Sigmoid colon (tissue), 6 donors: ENCODE measurements at regions not wholly inside any gene's neighbourhood (a gene's known extent, or its start where the extent isn't known, plus 50 kb on each side); places are given as distances from the start of the nearest gene placed in this dataset.
A peak's percentile ranks its signal among the peaks of the same experiment; 100 is the strongest.

Experiments used
- DNase-seq: peaks from one replicate; pipeline ENCODE4 v3.0.0-alpha.2; 2019
- H3K27ac ChIP-seq, 4 donors: fragments of 200-600 bp; sonication (generic); one replicate each; pipeline ENCODE4 v1.5.1; 2016 to 2019; ENCODE audit warnings: mild to moderate bottlenecking in 1 of 4
- H3K27me3 ChIP-seq, 3 donors: fragments of 200-600 bp; sonication (generic); one replicate each; pipeline ENCODE4 v1.5.1; 2019; ENCODE audit warnings: mild to moderate bottlenecking in 1 of 3
- H3K36me3 ChIP-seq, 4 donors: fragments of 200-600 bp; sonication (generic); one replicate each; pipeline ENCODE4 v1.5.1; 2016 to 2019
- H3K4me1 ChIP-seq, 4 donors: fragments of 200-600 bp; sonication (generic); one replicate each; pipeline ENCODE4 v1.5.1; 2017 to 2019
- H3K4me3 ChIP-seq, 4 donors: fragments of 200-600 bp; sonication (generic); one replicate each; pipeline ENCODE4 v1.5.1; 2017 to 2019; ENCODE audit warnings: mild to moderate bottlenecking in 2 of 4, moderate library complexity in 1 of 4
- H3K9me3 ChIP-seq, 4 donors: fragments of 200-600 bp in 3 of 4; sonication (generic) in 3 of 4; one replicate each; pipeline versions ENCODE4 v1.5.1 to v1.6.1; 2013 to 2019
- EP300 ChIP-seq, 4 donors: sonication (generic); formaldehyde crosslinking; IDR thresholded peaks; one replicate each; pipeline ENCODE4 v1.6.1; 2017; ENCODE audit warnings: antibody characterized with exemption in 4 of 4
- POLR2A ChIP-seq, 2 donors: fragments of 450-650 bp; IDR thresholded peaks; one replicate each; pipeline ENCODE4 v1.6.1; 2016; ENCODE audit warnings: antibody characterized with exemption in 2 of 2, mild to moderate bottlenecking in 2 of 2, moderate library complexity in 2 of 2
- POLR2AphosphoS5 ChIP-seq, 4 donors: sonication (generic); formaldehyde crosslinking; IDR thresholded peaks; one replicate each; pipeline ENCODE4 v1.6.1; 2017; ENCODE audit warnings: antibody characterized with exemption in 4 of 4
- WGBS, 2 donors: extraction: QIAGEN DNeasy Blood & Tissue Kit; methylation state at CpG; one replicate each; pipeline ENCODE4 v1.1.7; 2013; 5-methylcytosine and 5-hydroxymethylcytosine counted together
- intact Hi-C: fragments of 100-400 bp; cut with DNase I; formaldehyde crosslinking; loops from one replicate; pipeline ENCODE4 v1.15.1; 2023
- TF ChIP-seq, protein P1 (sequence below), 4 experiments: fragments of 450-650 bp in 3 of 4; fragments of 200-600 bp in 1 of 4; IDR thresholded peaks; one replicate each; pipeline ENCODE4 v1.5.1; 2016 to 2019; ENCODE audit warnings: antibody characterized with exemption in 4 of 4, mild to moderate bottlenecking in 3 of 4, moderate library complexity in 2 of 4
- donor health status: healthy with polysubstance abuse.
- donor health status: healthy.

DNA sequence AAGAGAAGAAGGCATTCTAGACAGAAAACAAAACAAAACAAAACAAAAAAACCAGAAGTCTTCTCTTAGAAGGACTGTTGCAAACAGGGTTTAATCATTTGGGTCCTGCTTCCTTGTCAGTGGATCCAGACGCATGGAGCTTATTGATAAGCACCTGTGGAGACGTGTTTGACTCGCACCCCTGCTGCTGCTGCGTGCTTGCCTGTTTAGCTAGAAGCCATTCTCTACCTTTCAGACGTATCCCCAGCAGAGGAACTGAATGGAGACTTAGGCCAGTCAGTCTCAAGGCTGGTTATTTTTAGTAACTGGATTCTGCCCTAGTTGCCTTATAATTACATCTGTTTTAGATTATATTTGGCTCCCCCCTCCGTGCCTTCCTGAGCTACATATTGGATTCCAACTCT, 186.1 kb upstream of the EEA1 start:
- H3K4me1 ChIP-seq = peaks cover 0 to 48% (median 36%) of the 10 kb centered on the region in 4 donors
- peak overlapping the region; percentile 14 to 54 (median 35) for H3K27ac ChIP-seq
- H3K36me3 ChIP-seq = no peaks in the 10 kb centered on the region
- no peak for DNase-seq
- H3K27me3 ChIP-seq = no peaks in the 10 kb centered on the region
- no peak overlapping the region for H3K4me3 ChIP-seq
- H3K9me3 ChIP-seq = no peaks in the 10 kb centered on the region
- intact Hi-C loops = no loop called here
- TF ChIP-seq EP300 (IDR thresholded peaks at IDR 0.05) (no peak), POLR2A (IDR thresholded peaks at IDR 0.05) (no peak), POLR2AphosphoS5 (IDR thresholded peaks at IDR 0.05) (no peak)
- TF ChIP-seq, protein P1, sequence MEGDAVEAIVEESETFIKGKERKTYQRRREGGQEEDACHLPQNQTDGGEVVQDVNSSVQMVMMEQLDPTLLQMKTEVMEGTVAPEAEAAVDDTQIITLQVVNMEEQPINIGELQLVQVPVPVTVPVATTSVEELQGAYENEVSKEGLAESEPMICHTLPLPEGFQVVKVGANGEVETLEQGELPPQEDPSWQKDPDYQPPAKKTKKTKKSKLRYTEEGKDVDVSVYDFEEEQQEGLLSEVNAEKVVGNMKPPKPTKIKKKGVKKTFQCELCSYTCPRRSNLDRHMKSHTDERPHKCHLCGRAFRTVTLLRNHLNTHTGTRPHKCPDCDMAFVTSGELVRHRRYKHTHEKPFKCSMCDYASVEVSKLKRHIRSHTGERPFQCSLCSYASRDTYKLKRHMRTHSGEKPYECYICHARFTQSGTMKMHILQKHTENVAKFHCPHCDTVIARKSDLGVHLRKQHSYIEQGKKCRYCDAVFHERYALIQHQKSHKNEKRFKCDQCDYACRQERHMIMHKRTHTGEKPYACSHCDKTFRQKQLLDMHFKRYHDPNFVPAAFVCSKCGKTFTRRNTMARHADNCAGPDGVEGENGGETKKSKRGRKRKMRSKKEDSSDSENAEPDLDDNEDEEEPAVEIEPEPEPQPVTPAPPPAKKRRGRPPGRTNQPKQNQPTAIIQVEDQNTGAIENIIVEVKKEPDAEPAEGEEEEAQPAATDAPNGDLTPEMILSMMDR (IDR thresholded peaks at IDR 0.05) = no peak
- 61 to 70% methylated on average over 6 of the region's 6 CpGs for WGBS, 2 donors

DNA sequence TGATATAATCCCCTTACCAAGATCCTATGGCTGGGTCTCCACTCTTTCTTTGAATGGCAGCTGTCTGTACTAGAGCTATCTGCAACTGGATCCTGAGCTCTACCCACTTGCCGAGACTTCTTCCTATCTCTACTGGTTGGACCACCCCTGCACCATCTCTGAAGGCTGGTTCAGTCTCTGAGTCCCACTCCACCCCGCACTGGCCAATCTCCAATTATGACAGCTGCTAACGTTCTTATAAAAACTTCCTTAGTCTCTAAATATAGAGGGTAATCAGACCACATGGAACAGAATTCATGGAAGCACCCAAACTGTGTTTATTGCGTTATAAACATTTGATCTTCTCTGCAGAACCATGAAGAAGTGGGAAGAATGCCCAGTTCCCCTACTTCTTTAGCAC, 186.6 kb upstream of the EEA1 start:
- peaks cover 0 to 48% (median 36%) of the 10 kb centered on the region in 4 donors for H3K4me1 ChIP-seq
- H3K9me3 ChIP-seq = no peaks in the 10 kb centered on the region
- TF ChIP-seq EP300 (IDR thresholded peaks at IDR 0.05) (no peak), POLR2AphosphoS5 (IDR thresholded peaks at IDR 0.05) (peak in 1 of 4 donors; percentile 13)
- peak overlapping the region; percentile 14 to 54 (median 35) for H3K27ac ChIP-seq
- no peaks in the 10 kb centered on the region for H3K36me3 ChIP-seq
- intact Hi-C loops = no loop called here
- H3K4me3 ChIP-seq = no peak overlapping the region
- no peaks in the 10 kb centered on the region for H3K27me3 ChIP-seq
- 13 to 52% methylated on average over 4 of the region's 4 CpGs for WGBS, 2 donors
- DNase-seq = no peak

DNA sequence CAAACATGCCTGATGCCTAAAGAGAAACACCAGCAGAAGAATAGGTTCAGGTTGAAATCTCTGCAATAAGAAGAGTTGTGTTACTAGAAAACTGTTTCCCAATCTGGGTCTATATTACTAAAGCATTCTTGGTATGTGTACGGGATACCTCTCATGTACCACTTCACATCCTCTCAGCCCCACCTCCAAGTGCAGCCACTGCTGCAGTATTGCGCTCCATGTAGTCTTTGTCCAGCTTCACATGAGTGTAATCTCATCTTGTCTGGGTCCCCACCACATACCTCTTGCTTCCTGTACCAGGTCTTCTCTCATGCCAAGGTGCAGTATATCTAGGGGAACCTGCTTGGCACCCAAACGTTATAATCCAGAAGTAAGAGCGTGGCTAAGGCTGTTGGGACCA, 187.5 kb upstream of the EEA1 start:
- intact Hi-C loops = no loop called here
- no peaks in the 10 kb centered on the region for H3K27me3 ChIP-seq
- H3K27ac ChIP-seq = no peak overlapping the region
- DNase-seq = no peak
- 88 to 93% methylated on average over 4 of the region's 4 CpGs for whole genome bisulfite sequencing, 2 donors
- TF ChIP-seq POLR2AphosphoS5 (IDR thresholded peaks at IDR 0.05) (no peak), POLR2A (IDR thresholded peaks at IDR 0.05) (no peak), EP300 (IDR thresholded peaks at IDR 0.05) (no peak)
- TF ChIP-seq, protein P1 (IDR thresholded peaks at IDR 0.05) = no peak
- peaks cover 0 to 48% (median 36%) of the 10 kb centered on the region in 4 donors for H3K4me1 ChIP-seq
- H3K4me3 ChIP-seq = no peak overlapping the region
- no peaks in the 10 kb centered on the region for H3K36me3 ChIP-seq
- H3K9me3 ChIP-seq = no peaks in the 10 kb centered on the region

DNA sequence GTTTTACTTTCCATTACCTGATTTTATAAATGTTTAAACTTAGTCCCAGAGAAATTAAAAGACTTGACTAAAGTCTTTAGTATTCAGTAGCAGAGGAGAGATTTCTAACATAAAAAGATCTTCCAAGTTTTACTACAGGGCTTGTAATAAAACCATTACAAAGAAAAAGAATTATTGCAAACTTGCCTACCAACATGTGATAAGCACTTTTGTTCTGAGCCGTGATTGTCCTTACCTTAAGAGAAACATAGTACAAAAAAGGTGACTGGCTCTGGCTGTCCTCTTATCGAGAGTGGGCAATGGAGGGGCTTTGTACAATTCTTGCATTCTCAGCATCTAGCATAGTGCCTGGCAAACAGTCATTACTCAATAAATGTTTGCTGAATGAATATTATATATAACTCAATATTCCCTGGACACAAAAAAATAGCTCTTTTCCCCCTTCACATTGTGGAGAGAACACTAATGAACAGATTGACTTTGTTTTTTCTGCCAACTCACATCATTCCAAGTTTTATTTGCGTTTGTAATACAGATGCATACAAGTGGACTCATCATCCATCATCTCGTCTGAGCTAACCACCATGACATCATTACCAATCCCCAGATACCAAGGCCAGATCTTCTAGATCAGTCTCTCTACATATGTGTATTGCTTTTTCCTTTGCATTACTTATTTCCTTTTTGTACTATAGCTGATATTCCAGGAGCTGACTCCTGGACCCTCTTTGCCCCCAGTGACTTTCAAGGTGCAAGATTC, 192.8 kb upstream of the EEA1 start:
- peaks cover 0 to 2% (median 0%) of the 10 kb centered on the region in 4 donors for H3K4me1 ChIP-seq

DNA sequence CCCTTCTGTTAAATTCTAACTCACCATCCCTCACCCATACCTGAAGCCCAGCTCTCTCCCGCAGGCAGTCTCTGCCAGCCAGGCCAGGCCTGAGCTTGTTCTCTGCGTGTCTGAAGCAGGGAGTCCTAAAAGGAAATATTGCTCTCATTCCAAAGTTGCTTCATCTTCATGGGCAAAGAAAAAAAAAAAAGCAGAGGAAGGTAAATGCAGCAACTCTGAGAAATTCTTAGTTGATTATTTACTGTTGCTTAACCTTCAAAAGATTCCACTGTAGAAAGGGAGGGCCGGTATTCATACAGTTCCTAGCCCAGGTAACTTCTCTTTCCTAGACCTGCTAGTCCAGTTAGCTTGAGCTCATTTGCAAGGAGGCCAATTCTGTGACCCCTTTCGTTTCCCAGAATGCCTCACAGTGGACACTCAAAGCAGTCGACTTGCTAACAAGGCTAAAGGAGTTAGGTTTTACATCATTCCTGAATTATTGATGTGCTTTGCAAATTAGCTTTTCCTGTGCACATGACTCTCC, 193.5 kb upstream of the EEA1 start:
- intact Hi-C loops = no loop called here
- Histone ChIP-seq H3K9me3 (no peaks in the 10 kb centered on the region), H3K4me1 (peaks cover 0 to 9% (median 4%) of the 10 kb centered on the region in 4 donors), H3K36me3 (no peaks in the 10 kb centered on the region), H3K4me3 (no peak overlapping the region), H3K27ac (peak overlapping the region in 1 of 4 donors; percentile 43), H3K27me3 (no peaks in the 10 kb centered on the region)
- TF ChIP-seq POLR2AphosphoS5 (IDR thresholded peaks at IDR 0.05) (no peak), POLR2A (IDR thresholded peaks at IDR 0.05) (no peak), EP300 (IDR thresholded peaks at IDR 0.05) (no peak)
- TF ChIP-seq, protein P1 (IDR thresholded peaks at IDR 0.05) = no peak
- whole genome bisulfite sequencing, 2 donors = 22 to 56% methylated on average over 5 of the region's 5 CpGs
- DNase-seq = no peak

More for the DNA sequence above, 192.8 kb upstream of the EEA1 start:
- TF ChIP-seq POLR2A (IDR thresholded peaks at IDR 0.05) (no peak), EP300 (IDR thresholded peaks at IDR 0.05) (no peak), POLR2AphosphoS5 (IDR thresholded peaks at IDR 0.05) (no peak)
- TF ChIP-seq, protein P1 (IDR thresholded peaks at IDR 0.05) = no peak
- no peak for DNase-seq
- 24 to 64% methylated on average over 4 of the region's 4 CpGs for WGBS, 2 donors
- H3K4me3 ChIP-seq = no peak overlapping the region
- intact Hi-C loops = no loop called here
- no peaks in the 10 kb centered on the region for H3K27me3 ChIP-seq
- no peaks in the 10 kb centered on the region for H3K36me3 ChIP-seq
- H3K27ac ChIP-seq = peak overlapping the region in 1 of 4 donors; percentile 43
- no peaks in the 10 kb centered on the region for H3K9me3 ChIP-seq
